OCI-LY3 (cell line): ENCODE measurements at regions not wholly inside any gene's neighbourhood (a gene's known extent, or its start where the extent isn't known, plus 50 kb on each side); places are given as distances from the start of the nearest gene placed in this dataset.

ENCODE experiments used
- EZH2phosphoT487 ChIP-seq: fragments of 200-600 bp; shearing (Covaris generic); IDR thresholded peaks from 2 replicates; pipeline ENCODE4 v1.6.1; 2018; ENCODE audit warnings: antibody characterized with exemption, mixed run types, low read depth
- TF ChIP-seq, protein P1 (sequence below): fragments of 200-600, 300-600 bp; sonication (generic); IDR thresholded peaks from 2 replicates; pipeline ENCODE4 v1.5.1; 2014; ENCODE audit warnings: antibody characterized with exemption, low read length, low read depth

DNA sequence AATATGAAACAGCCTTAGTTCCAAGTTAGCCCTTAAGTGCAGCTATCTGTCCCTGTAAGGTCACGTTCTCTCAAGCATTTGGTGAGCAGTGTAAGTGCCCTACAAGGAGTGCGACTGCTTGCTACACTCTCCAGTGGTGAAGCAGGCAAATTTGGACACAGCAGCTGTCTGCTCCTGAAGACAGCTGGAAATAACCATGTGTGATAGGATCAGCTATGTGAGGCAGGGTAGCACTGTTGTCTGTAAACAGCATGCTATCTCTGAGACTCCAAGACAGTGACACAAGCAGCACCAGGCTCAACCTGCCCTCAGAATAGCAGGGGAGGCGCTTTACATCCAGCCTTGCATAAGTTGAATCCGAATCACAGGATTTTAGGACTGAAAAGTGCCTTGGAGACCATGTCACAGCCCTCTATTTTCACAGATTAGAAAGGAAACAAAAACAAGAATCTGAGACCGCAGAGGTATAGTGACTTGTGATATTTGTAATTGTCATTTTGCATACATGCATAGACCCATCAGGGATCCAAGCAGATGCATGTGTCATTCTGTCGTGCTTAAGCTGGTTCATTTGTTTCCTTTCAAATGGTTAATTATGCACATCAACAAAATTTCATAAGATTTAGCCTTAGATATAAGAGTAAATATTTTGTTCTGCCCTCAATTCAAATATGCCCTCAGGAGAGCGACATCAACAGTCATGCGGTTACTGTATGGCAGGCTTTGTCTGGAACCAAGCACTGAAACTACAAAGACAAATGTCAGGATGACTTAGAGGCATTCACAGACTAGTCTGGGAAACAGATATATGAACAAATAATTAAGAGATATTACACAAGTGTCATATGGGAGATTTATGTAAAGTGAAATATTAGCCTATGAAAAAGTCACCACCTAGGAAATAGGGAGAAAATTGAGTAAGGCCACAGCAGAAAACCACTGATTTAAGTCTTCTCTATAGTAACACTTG lies 134.9 kb upstream of the NRIP1 start:
- TF ChIP-seq, protein P1, sequence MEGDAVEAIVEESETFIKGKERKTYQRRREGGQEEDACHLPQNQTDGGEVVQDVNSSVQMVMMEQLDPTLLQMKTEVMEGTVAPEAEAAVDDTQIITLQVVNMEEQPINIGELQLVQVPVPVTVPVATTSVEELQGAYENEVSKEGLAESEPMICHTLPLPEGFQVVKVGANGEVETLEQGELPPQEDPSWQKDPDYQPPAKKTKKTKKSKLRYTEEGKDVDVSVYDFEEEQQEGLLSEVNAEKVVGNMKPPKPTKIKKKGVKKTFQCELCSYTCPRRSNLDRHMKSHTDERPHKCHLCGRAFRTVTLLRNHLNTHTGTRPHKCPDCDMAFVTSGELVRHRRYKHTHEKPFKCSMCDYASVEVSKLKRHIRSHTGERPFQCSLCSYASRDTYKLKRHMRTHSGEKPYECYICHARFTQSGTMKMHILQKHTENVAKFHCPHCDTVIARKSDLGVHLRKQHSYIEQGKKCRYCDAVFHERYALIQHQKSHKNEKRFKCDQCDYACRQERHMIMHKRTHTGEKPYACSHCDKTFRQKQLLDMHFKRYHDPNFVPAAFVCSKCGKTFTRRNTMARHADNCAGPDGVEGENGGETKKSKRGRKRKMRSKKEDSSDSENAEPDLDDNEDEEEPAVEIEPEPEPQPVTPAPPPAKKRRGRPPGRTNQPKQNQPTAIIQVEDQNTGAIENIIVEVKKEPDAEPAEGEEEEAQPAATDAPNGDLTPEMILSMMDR: no peak
- TF ChIP-seq EZH2phosphoT487: no peak
